ENCODE measurements at regions not wholly inside any gene's neighbourhood (a gene's known extent, or its start where the extent isn't known, plus 50 kb on each side); places are given as distances from the start of the nearest gene placed in this dataset.

- no peak overlapping the region for H3K4me3 ChIP-seq (ENCODE audit: low read length in 3 of 3)
- no peak overlapping the region for H3K27ac ChIP-seq (ENCODE audit: low read depth in 2 of 2, low read length in 2 of 2)
- intact Hi-C loops (cut with DNase I) = no loop called here
- no peaks in the 10 kb centered on the region for H3K27me3 ChIP-seq (ENCODE audit: control insufficient read depth, insufficient read depth, low read length)
- H3K4me1 ChIP-seq (ENCODE audit: control insufficient read depth in 2 of 3, insufficient read depth in 2 of 3, low read depth in 1 of 3, low read length in 3 of 3) = no peaks in the 10 kb centered on the region
- DNase-seq (no peak), FAIRE-seq (no peak)
- no peak overlapping the region for H3K9ac ChIP-seq (ENCODE audit: low read length in 3 of 3)
- no peak for TF ChIP-seq CTCF (IDR thresholded peaks at IDR 0.05; ENCODE audit: borderline replicate concordance, extremely low read depth, insufficient read depth)
- H3K36me3 ChIP-seq (ENCODE audit: control insufficient read depth in 2 of 3, insufficient read depth in 3 of 3, low read length in 3 of 3) = no peaks in the 10 kb centered on the region
- no peaks in the 10 kb centered on the region for H3K9me3 ChIP-seq (ENCODE audit: control insufficient read depth in 2 of 3, insufficient read depth in 1 of 3, low read length in 3 of 3)
Measured at GRCh38 chr5:103330875-103331274, 72.3 kb downstream of the MACIR start.
